ENCODE measurements at regions not wholly inside any gene's neighbourhood (a gene's known extent, or its start where the extent isn't known, plus 50 kb on each side); places are given as distances from the start of the nearest gene placed in this dataset.

DNA sequence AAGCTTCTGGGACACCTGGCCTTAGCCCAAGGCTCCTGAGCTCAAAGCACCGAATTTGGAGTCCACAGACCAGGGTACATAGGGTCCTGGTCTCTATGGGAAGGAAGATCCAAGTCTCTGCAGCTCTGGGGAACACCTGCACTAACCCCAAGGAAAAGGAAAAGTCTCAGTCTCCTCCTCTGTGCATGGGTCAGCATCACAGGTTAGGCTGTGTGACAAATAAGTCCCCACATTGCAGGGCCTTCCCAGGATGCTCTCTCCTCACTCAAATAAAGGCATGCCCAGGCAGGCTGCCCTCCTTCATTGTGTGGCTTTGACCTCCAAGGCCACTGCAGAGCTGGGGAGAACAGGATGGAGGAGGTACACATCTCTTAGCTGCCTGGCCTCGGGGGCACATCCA lies 121.0 kb upstream of the ZMIZ1 start:
- TF ChIP-seq TCF12 (IDR thresholded peaks at IDR 0.05) (no peak), YY1 (IDR thresholded peaks at IDR 0.05; ENCODE audit: low read depth) (no peak)
